H9 (cell line): ENCODE measurements at regions not wholly inside any gene's neighbourhood (a gene's known extent, or its start where the extent isn't known, plus 50 kb on each side); places are given as distances from the start of the nearest gene placed in this dataset.

Experiments
- DNase-seq: peaks from one replicate; pipeline ENCODE4 v3.0.0-alpha.2; 2017
- H2AFZ ChIP-seq: one replicate; pipeline ENCODE4 v1.6.1; 2013; ENCODE audit warnings: mild to moderate bottlenecking, low read length, control low read depth, moderate library complexity
- H2AK5ac ChIP-seq: 2 replicates; pipeline ENCODE4 v1.6.1; 2013; ENCODE audit warnings: low read length, control low read depth, mixed read lengths; ENCODE audit not compliant: insufficient read length
- H2BK120ac ChIP-seq: one replicate; pipeline ENCODE4 v1.6.1; 2013; ENCODE audit warnings: low read depth, mild to moderate bottlenecking, low read length, control low read depth, inconsistent platforms; ENCODE audit not compliant: poor library complexity, severe bottlenecking
- H2BK12ac ChIP-seq: 2 replicates; pipeline ENCODE4 v1.6.1; 2013; ENCODE audit warnings: low read length, control low read depth, mixed read lengths, low read depth; ENCODE audit not compliant: insufficient read length
- H2BK15ac ChIP-seq: 2 replicates; pipeline ENCODE4 v1.6.1; 2013; ENCODE audit warnings: low read depth, low read length, control low read depth
- H2BK20ac ChIP-seq: one replicate; pipeline ENCODE4 v1.6.1; 2013; ENCODE audit warnings: low read depth, mild to moderate bottlenecking, low read length, control low read depth, inconsistent platforms; ENCODE audit not compliant: poor library complexity, severe bottlenecking
- H2BK5ac ChIP-seq: 2 replicates; pipeline ENCODE4 v1.6.1; 2013; ENCODE audit warnings: low read length, control low read depth, mixed read lengths; ENCODE audit not compliant: insufficient read length
- H3K14ac ChIP-seq: 2 replicates; pipeline ENCODE4 v1.6.1; 2013; ENCODE audit warnings: low read length, control low read depth; ENCODE audit not compliant: insufficient read depth
- H3K18ac ChIP-seq: 2 replicates; pipeline ENCODE4 v1.6.1; 2013; ENCODE audit warnings: low read depth, mild to moderate bottlenecking, mixed read lengths, low read length, control low read depth; ENCODE audit not compliant: insufficient read length
- H3K23ac ChIP-seq: 2 replicates; pipeline ENCODE4 v1.6.1; 2013; ENCODE audit warnings: low read length, control low read depth, mixed read lengths, low read depth; ENCODE audit not compliant: insufficient read length
- H3K23me2 ChIP-seq: 2 replicates; pipeline ENCODE4 v1.6.1; 2013; ENCODE audit warnings: low read depth, mild to moderate bottlenecking, mixed read lengths, low read length, control low read depth; ENCODE audit not compliant: insufficient read length, poor library complexity, severe bottlenecking
- H3K27ac ChIP-seq: 2 replicates; pipeline ENCODE4 v1.5.1; 2013; ENCODE audit warnings: low read length, control low read depth, mixed read lengths, low read depth; ENCODE audit not compliant: insufficient read length
- H3K27me3 ChIP-seq: 2 replicates; pipeline ENCODE4 v1.6.1; 2013; ENCODE audit warnings: low read length, control low read depth, inconsistent platforms; ENCODE audit not compliant: insufficient read depth
- H3K4ac ChIP-seq: 2 replicates; pipeline ENCODE4 v1.6.1; 2013; ENCODE audit warnings: low read depth, mild to moderate bottlenecking, control low read depth, inconsistent platforms, low read length, moderate library complexity
- H3K4me1 ChIP-seq: 2 replicates; pipeline ENCODE4 v1.6.1; 2013; ENCODE audit warnings: low read length, control low read depth, inconsistent platforms; ENCODE audit not compliant: insufficient read depth
- H3K4me2 ChIP-seq: 2 replicates; pipeline ENCODE4 v1.6.1; 2013; ENCODE audit warnings: low read length, control low read depth, mixed read lengths; ENCODE audit not compliant: insufficient read length, insufficient read depth
- H3K56ac ChIP-seq: 2 replicates; pipeline ENCODE4 v1.6.1; 2013; ENCODE audit warnings: low read depth, mild to moderate bottlenecking, mixed read lengths, low read length, control low read depth; ENCODE audit not compliant: insufficient read length
- H3K79me1 ChIP-seq: 2 replicates; pipeline ENCODE4 v1.6.1; 2013; ENCODE audit warnings: low read depth, mild to moderate bottlenecking, moderate library complexity, low read length, control low read depth, inconsistent platforms; ENCODE audit not compliant: insufficient read depth, poor library complexity, severe bottlenecking
- H3K79me2 ChIP-seq: 2 replicates; pipeline ENCODE4 v1.6.1; 2013; ENCODE audit warnings: low read length, control low read depth, inconsistent platforms; ENCODE audit not compliant: insufficient read depth
- H3K9ac ChIP-seq: 2 replicates; pipeline ENCODE4 v1.6.1; 2013; ENCODE audit warnings: low read length, control low read depth, mixed read lengths; ENCODE audit not compliant: insufficient read length; ENCODE audit errors: extremely low read depth
- H3K9me3 ChIP-seq: one replicate; pipeline ENCODE4 v1.6.1; 2013; ENCODE audit warnings: low read depth, low read length, inconsistent platforms; ENCODE audit not compliant: control insufficient read depth
- H3T11ph ChIP-seq: one replicate; pipeline ENCODE4 v1.6.1; 2013; ENCODE audit warnings: mild to moderate bottlenecking, low read length, control low read depth, inconsistent platforms
- H4K20me1 ChIP-seq: one replicate; pipeline ENCODE4 v1.6.1; 2013; ENCODE audit not compliant: control insufficient read depth, insufficient read length, insufficient read depth
- H4K5ac ChIP-seq: 2 replicates; pipeline ENCODE4 v1.6.1; 2013; ENCODE audit warnings: low read depth, mild to moderate bottlenecking, mixed read lengths, low read length, control low read depth; ENCODE audit not compliant: insufficient read length
- H4K8ac ChIP-seq: replicated peaks from 2 replicates; pipeline ENCODE4 v1.6.1; 2013; ENCODE audit warnings: low read length, control low read depth, mixed read lengths, low read depth; ENCODE audit not compliant: insufficient read length
- H4K91ac ChIP-seq: 2 replicates; pipeline ENCODE4 v1.6.1; 2013; ENCODE audit warnings: low read depth, mild to moderate bottlenecking, moderate library complexity, mixed read lengths, low read length, control low read depth; ENCODE audit not compliant: insufficient read length
- H3K27ac Mint-ChIP-seq, 3 experiments: 2 replicates in 2 of 3; 3 replicates in 1 of 3; pipeline ENCODE4 v1.8.0; 2020 to 2021; ENCODE audit warnings: mixed read lengths in 3 of 3, mild to moderate bottlenecking in 1 of 3, moderate library complexity in 1 of 3
- H3K27me3 Mint-ChIP-seq: 2 replicates; pipeline ENCODE4 v1.8.0; 2021; ENCODE audit warnings: low read depth, mild to moderate bottlenecking, moderate library complexity, mixed read lengths
- H3K36me3 Mint-ChIP-seq, 3 experiments: 2 replicates in 2 of 3; 3 replicates in 1 of 3; pipeline ENCODE4 v1.8.0; 2020 to 2021; ENCODE audit warnings: low read depth in 3 of 3, mixed read lengths in 3 of 3; ENCODE audit not compliant: insufficient read depth in 1 of 3
- H3K4me1 Mint-ChIP-seq, 2 experiments: 2 replicates each; pipeline ENCODE4 v1.8.0; 2020; ENCODE audit warnings: mixed read lengths in 2 of 2
- H3K4me3 Mint-ChIP-seq, 2 experiments: 2 replicates in 1 of 2; 3 replicates in 1 of 2; pipeline ENCODE4 v1.8.0; 2020 to 2021; ENCODE audit warnings: mild to moderate bottlenecking in 2 of 2, mixed read lengths in 2 of 2, moderate library complexity in 1 of 2
- H3K9me3 Mint-ChIP-seq, 2 experiments: 2 replicates in 1 of 2; 3 replicates in 1 of 2; pipeline ENCODE4 v1.8.0; 2020; ENCODE audit warnings: mild to moderate bottlenecking in 2 of 2, mixed read lengths in 2 of 2, moderate library complexity in 1 of 2
- CTCF ChIP-seq: fragments of 200-600 bp; sonication (generic); conservative IDR thresholded peaks from 3 replicates; pipeline ENCODE4 v1.8.0; 2021; ENCODE audit warnings: antibody characterized with exemption, mild to moderate bottlenecking
- WGBS: extraction: QIAGEN DNeasy Blood & Tissue Kit; methylation state at CpG from one replicate; pipeline ENCODE4 v1.1.7; 2013; ENCODE audit warnings: missing lambda C conversion rate, low lambda C conversion rate, mixed read lengths; ENCODE audit not compliant: insufficient read length; ENCODE audit errors: extremely low coverage; 5-methylcytosine and 5-hydroxymethylcytosine counted together

- WGBS, result no CpG with 5 or more reads among the region's 4 CpGs
- Histone ChIP-seq H3K56ac (no peak overlapping the region), H4K91ac (no peak overlapping the region)
These were observed 240.4 kb downstream of the SYK start for GRCh38 chr9:91042024-91042423.

More at GRCh38 chr9:91042024-91042423, 240.4 kb downstream of the SYK start:
- Histone ChIP-seq H2BK20ac (no peak overlapping the region), H3K4me2 (no peak overlapping the region), H3K79me1 (no peaks in the 10 kb centered on the region), H3T11ph (no peak overlapping the region), H2BK15ac (no peak overlapping the region), H3K9ac (no peak overlapping the region), H2BK5ac (no peak overlapping the region), H2AK5ac (no peak overlapping the region), H2AFZ (no peak overlapping the region), H3K9me3 (no peaks in the 10 kb centered on the region), H4K5ac (no peak overlapping the region), H2BK120ac (no peak overlapping the region), H3K14ac (no peak overlapping the region), H3K27me3 (no peaks in the 10 kb centered on the region), H3K79me2 (no peaks in the 10 kb centered on the region), H3K23me2 (no peaks in the 10 kb centered on the region), H3K27ac (no peak overlapping the region), H3K4me1 (no peaks in the 10 kb centered on the region; the same call in none of the 2 replicates), H3K4ac (no peak overlapping the region), H3K23ac (no peak overlapping the region), H2BK12ac (no peak overlapping the region), H4K8ac (no peak overlapping the region), H3K18ac (no peak overlapping the region), H4K20me1 (no peaks in the 10 kb centered on the region)
- no peak for DNase-seq
- H3K4me3 Mint-ChIP-seq, result no peak overlapping the region
- H3K36me3 Mint-ChIP-seq, result no peaks in the 10 kb centered on the region; a peak in 1 of 7 replicates
- H3K27ac Mint-ChIP-seq, result no peak overlapping the region
- no peaks in the 10 kb centered on the region; a peak in 1 of 5 replicates for H3K9me3 Mint-ChIP-seq
- no peak for TF ChIP-seq CTCF
- peaks cover 26 to 42% of the 10 kb centered on the region in 2 experiments for H3K4me1 Mint-ChIP-seq
- no peaks in the 10 kb centered on the region for H3K27me3 Mint-ChIP-seq
